OCI-LY7 (cell line): ENCODE measurements at regions not wholly inside any gene's neighbourhood (a gene's known extent, or its start where the extent isn't known, plus 50 kb on each side); places are given as distances from the start of the nearest gene placed in this dataset.

ENCODE experiments used
- BruUV-seq: library from RNA; stranded (reverse); fragments of 400-500 nt; replicated peaks from 2 replicates; lab custom pipeline; 2021; lab: Mats Ljungman, UMichigan
- CTCF ChIA-PET: fragments of 300-600 bp; sonication (Branson Sonifier 250); formaldehyde crosslinking; loops from one replicate; lab custom pipeline; 2022; ENCODE audit warnings: antibody characterized with exemption; ENCODE audit not compliant: unreplicated experiment; lab: Charles Lee
- POLR2A ChIA-PET: fragments of 300-600 bp; sonication (Branson Sonifier 250); formaldehyde crosslinking; loops from one replicate; lab custom pipeline; 2022; ENCODE audit warnings: antibody characterized with exemption; lab: Charles Lee
- DNase-seq: peaks from one replicate; pipeline ENCODE4 v3.0.0-alpha.2; 2015; ENCODE audit warnings: low spot score
- H2AFZ ChIP-seq: fragments of 200-600 bp; sonication (generic), shearing (Covaris generic); 2 replicates; pipeline ENCODE4 v1.6.1; 2014; ENCODE audit warnings: mild to moderate bottlenecking, antibody characterized with exemption, low read length, moderate library complexity
- H3K27ac ChIP-seq: fragments of 200-600 bp; sonication (generic); 2 replicates; pipeline ENCODE4 v1.5.1; 2014; ENCODE audit warnings: mixed run types, low read depth, mild to moderate bottlenecking, moderate library complexity, low read length, inconsistent platforms; ENCODE audit not compliant: poor library complexity, severe bottlenecking
- H3K36me3 ChIP-seq: fragments of 200-600 bp; sonication (generic); 2 replicates; pipeline ENCODE4 v1.6.1; 2014; ENCODE audit warnings: mild to moderate bottlenecking, antibody characterized with exemption, low read length, moderate library complexity, mixed read lengths; ENCODE audit not compliant: insufficient read depth
- H3K4me1 ChIP-seq: fragments of 200-600 bp; sonication (generic); 2 replicates; pipeline ENCODE4 v1.5.1; 2014; ENCODE audit warnings: mild to moderate bottlenecking, low read length; ENCODE audit not compliant: insufficient read depth, poor library complexity, severe bottlenecking
- H3K4me2 ChIP-seq: fragments of 200-600 bp; sonication (generic); 2 replicates; pipeline ENCODE4 v1.6.1; 2014; ENCODE audit warnings: mild to moderate bottlenecking, low read length
- H3K4me3 ChIP-seq: fragments of 200-600 bp; sonication (generic); 2 replicates; pipeline ENCODE4 v1.5.1; 2014; ENCODE audit warnings: mild to moderate bottlenecking, low read depth, low read length; ENCODE audit not compliant: poor library complexity, severe bottlenecking
- H3K79me2 ChIP-seq: fragments of 200-600 bp; sonication (generic); 2 replicates; pipeline ENCODE4 v1.6.1; 2016; ENCODE audit warnings: low read depth, mild to moderate bottlenecking, low read length, moderate library complexity, mixed read lengths; ENCODE audit not compliant: insufficient read depth
- H3K9me2 ChIP-seq: fragments of 200-600 bp; sonication (generic); 2 replicates; pipeline ENCODE4 v1.6.1; 2016; ENCODE audit warnings: mild to moderate bottlenecking, low read length, mixed read lengths; ENCODE audit not compliant: insufficient read depth
- H3K9me3 ChIP-seq: fragments of 200-600 bp; sonication (generic); 2 replicates; pipeline ENCODE4 v1.6.1; 2014; ENCODE audit warnings: mild to moderate bottlenecking, mixed run types, low read length, mixed read lengths
- H4K20me1 ChIP-seq: fragments of 200-600 bp; sonication (generic); 2 replicates; pipeline ENCODE4 v1.6.1; 2014; ENCODE audit warnings: mild to moderate bottlenecking, antibody characterized with exemption, low read length, moderate library complexity, mixed read lengths; ENCODE audit not compliant: insufficient read depth
- EZH2phosphoT487 ChIP-seq: fragments of 200-600 bp; sonication (generic); IDR thresholded peaks from 2 replicates; pipeline ENCODE4 v1.6.1; 2018; ENCODE audit warnings: low read depth, borderline replicate concordance, mild to moderate bottlenecking, mixed run types, antibody characterized with exemption, low read length, moderate library complexity, mixed read lengths
- intact Hi-C: fragments of 100-400 bp; cut with micrococcal nuclease; formaldehyde crosslinking; loops from one replicate; pipeline ENCODE4 v1.10.0; 2022; ENCODE audit not compliant: unreplicated experiment
- TF ChIP-seq, protein P1 (sequence below): fragments of 200-600 bp; sonication (generic); conservative IDR thresholded peaks from 2 replicates; pipeline ENCODE4 v1.5.1; 2014; ENCODE audit warnings: mild to moderate bottlenecking, antibody characterized with exemption, low read length, moderate library complexity, mixed read lengths

DNA sequence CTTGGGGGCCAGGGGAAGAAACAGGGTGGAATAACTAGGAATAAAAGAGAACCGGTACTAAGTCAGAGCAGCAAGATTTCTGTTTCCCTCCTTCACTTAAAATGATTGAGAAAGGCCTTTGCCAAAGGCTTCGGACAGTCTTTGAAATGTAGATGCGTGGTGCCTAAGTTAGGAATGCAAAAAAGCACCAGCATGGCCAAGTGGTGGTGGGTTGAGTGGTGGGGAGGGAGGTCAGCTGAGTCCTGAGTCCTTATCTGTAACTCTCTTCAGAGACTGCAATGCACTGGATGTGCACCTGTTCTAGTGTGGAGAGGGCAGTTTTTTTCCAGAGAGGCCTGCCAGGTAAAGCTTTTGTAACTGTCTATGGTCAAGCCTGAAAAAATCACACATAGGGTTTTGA, 919.9 kb downstream of the FSCB start:
- intact Hi-C loops = no loop called here
- no TSS peak for BruUV-seq
- Histone ChIP-seq H3K36me3 (no peaks in the 10 kb centered on the region), H3K9me2 (no peaks in the 10 kb centered on the region), H3K27ac (no peak overlapping the region), H3K4me1 (no peaks in the 10 kb centered on the region), H2AFZ (no peak overlapping the region), H3K4me3 (no peak overlapping the region), H3K4me2 (no peak overlapping the region), H4K20me1 (no peaks in the 10 kb centered on the region), H3K9me3 (no peaks in the 10 kb centered on the region), H3K79me2 (no peaks in the 10 kb centered on the region)
- CTCF ChIA-PET = no interaction called here
- TF ChIP-seq, protein P1, sequence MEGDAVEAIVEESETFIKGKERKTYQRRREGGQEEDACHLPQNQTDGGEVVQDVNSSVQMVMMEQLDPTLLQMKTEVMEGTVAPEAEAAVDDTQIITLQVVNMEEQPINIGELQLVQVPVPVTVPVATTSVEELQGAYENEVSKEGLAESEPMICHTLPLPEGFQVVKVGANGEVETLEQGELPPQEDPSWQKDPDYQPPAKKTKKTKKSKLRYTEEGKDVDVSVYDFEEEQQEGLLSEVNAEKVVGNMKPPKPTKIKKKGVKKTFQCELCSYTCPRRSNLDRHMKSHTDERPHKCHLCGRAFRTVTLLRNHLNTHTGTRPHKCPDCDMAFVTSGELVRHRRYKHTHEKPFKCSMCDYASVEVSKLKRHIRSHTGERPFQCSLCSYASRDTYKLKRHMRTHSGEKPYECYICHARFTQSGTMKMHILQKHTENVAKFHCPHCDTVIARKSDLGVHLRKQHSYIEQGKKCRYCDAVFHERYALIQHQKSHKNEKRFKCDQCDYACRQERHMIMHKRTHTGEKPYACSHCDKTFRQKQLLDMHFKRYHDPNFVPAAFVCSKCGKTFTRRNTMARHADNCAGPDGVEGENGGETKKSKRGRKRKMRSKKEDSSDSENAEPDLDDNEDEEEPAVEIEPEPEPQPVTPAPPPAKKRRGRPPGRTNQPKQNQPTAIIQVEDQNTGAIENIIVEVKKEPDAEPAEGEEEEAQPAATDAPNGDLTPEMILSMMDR = no peak
- no peak for TF ChIP-seq EZH2phosphoT487
- POLR2A ChIA-PET = no interaction called here
- DNase-seq = no peak

DNA sequence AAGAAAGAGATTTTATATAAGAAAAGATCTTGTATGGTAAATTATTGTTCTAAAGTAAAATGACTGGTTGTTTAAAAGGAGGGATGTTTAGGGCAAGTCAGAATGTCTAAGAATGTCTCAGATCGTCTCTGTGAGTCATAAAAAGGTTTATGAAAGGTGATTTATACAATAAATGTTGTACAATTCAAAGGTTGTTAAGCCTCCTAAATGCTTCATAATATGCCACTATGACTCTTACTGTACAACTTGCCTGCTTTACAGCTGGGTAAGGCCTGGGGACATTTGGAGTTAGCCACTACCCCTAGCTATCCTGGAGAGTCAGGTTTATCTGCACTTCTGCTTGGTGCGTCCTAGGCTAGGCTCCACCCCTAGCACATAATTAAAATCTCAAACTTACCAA, 927.4 kb downstream of the FSCB start:
- no peak for DNase-seq
- intact Hi-C loops = no loop called here
- H4K20me1 ChIP-seq = no peaks in the 10 kb centered on the region
- ChIA-PET POLR2A (interaction anchor here (0.6 kb wide), 1 partner anchor 434 kb away, joined by 3 read pairs; no protein-coding TSS in a partner anchor), CTCF (no interaction called here)
- BruUV-seq = no TSS peak
- no peak overlapping the region for H3K27ac ChIP-seq
- no peaks in the 10 kb centered on the region for H3K9me3 ChIP-seq
- no peaks in the 10 kb centered on the region for H3K79me2 ChIP-seq
- H3K4me2 ChIP-seq = no peak overlapping the region
- no peak overlapping the region for H2AFZ ChIP-seq
- no peaks in the 10 kb centered on the region for H3K36me3 ChIP-seq
- no peaks in the 10 kb centered on the region for H3K9me2 ChIP-seq
- no peak overlapping the region for H3K4me3 ChIP-seq
- no peaks in the 10 kb centered on the region for H3K4me1 ChIP-seq
- TF ChIP-seq, protein P1 = no peak
- no peak for TF ChIP-seq EZH2phosphoT487

DNA sequence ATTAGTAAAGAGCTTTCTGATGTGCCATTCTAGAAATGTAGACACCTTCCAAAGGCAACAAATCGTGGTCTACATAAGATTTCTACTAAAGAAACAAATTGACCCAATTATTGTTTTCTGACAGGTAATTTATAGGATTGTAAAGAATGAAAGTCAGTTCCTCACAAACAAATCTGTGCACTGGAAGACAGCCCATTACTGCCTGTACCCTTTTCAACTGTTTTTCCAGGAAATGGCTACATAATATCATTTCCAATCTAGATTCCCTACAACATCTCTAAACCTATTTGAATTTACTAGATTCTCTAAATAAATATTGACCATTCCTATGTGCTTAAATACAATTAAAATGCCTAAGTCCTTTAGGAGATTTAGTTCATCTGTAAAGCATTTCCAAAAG, 939.1 kb downstream of the FSCB start:
- no peaks in the 10 kb centered on the region for H3K9me3 ChIP-seq
- DNase-seq = no peak
- TF ChIP-seq, protein P1 = no peak
- TF ChIP-seq EZH2phosphoT487 = no peak
- H4K20me1 ChIP-seq = no peaks in the 10 kb centered on the region
- H3K79me2 ChIP-seq = no peaks in the 10 kb centered on the region
- intact Hi-C loops = no loop called here
- CTCF ChIA-PET = no interaction called here
- no TSS peak for BruUV-seq
- H3K4me3 ChIP-seq = no peak overlapping the region
- no peak overlapping the region for H3K27ac ChIP-seq
- H3K4me1 ChIP-seq = no peaks in the 10 kb centered on the region
- no peaks in the 10 kb centered on the region for H3K9me2 ChIP-seq
- no peak overlapping the region for H3K4me2 ChIP-seq
- H3K36me3 ChIP-seq = no peaks in the 10 kb centered on the region
- POLR2A ChIA-PET = no interaction called here
- no peak overlapping the region for H2AFZ ChIP-seq
